Motor neuron (in vitro differentiated cells): ENCODE measurements at regions not wholly inside any gene's neighbourhood (a gene's known extent, or its start where the extent isn't known, plus 50 kb on each side); places are given as distances from the start of the nearest gene placed in this dataset.
A peak's percentile ranks its signal among the peaks of the same experiment; 100 is the strongest.
"Not testable (repeated sequence)": the region's sequence is repeated elsewhere in the genome, so short reads cannot be mapped to it uniquely, and the experiment has no call there.

ENCODE experiments used
- ATAC-seq, 8 experiments: fragments of 200-7000 bp; cut with Tn5 transposase; replicated peaks in 6 of 8; 2 replicates each; pipeline ENCODE4 v1.8.0; 2021; ENCODE audit warnings: mild to moderate bottlenecking in 8 of 8, moderate library complexity in 8 of 8
- H3K27ac ChIP-seq, 2 donors: fragments of 250-450 bp; sonication (Bioruptor Pico); 2 replicates each; pipeline ENCODE4 v1.9.0; 2021; ENCODE audit warnings: antibody characterized with exemption in 2 of 2, mild to moderate bottlenecking in 2 of 2, moderate library complexity in 1 of 2
- H3K4me1 ChIP-seq, 2 donors: fragments of 250-450 bp; sonication (Bioruptor Pico); replicated peaks in 1 of 2; 2 replicates each; pipeline ENCODE4 v1.6.1; 2021; ENCODE audit warnings: antibody characterized with exemption in 2 of 2, mild to moderate bottlenecking in 2 of 2, moderate library complexity in 1 of 2
- H3K4me3 ChIP-seq, 5 donors: fragments of 250-450 bp; sonication (Bioruptor Pico); 2 replicates each; pipeline ENCODE4 v1.9.0; 2021; ENCODE audit warnings: antibody characterized with exemption in 5 of 5, mild to moderate bottlenecking in 5 of 5, moderate library complexity in 4 of 5
- WGBS, 10 experiments: fragments of 450-650 bp; shearing (Covaris generic); methylation state at CpG; one replicate each; pipeline ENCODE4 v1.0.0; 2022; 5-methylcytosine and 5-hydroxymethylcytosine counted together
- in situ Hi-C, 9 experiments: fragments of 400-800 bp; cut with MboI; loops; one replicate each; pipeline ENCODE4 v1.15.0; 2021; ENCODE audit warnings: low sequenced_read_pairs in 9 of 9, low pct_unique_long_range_greater_than_20kb in 2 of 9; ENCODE audit not compliant: unreplicated experiment in 9 of 9

GRCh38 chr12:58732894-58733293 lies 187.4 kb downstream of the LRIG3 start:
- no peak for ATAC-seq

GRCh38 chr12:58741226-58741625 lies 179.1 kb downstream of the LRIG3 start:
- in situ Hi-C loops: no loop called here
- WGBS, 10 experiments: 17 to 100% (median 79%) methylated on average over 1 to 2 of the region's 2 CpGs; no CpG with 5 or more reads in 1 of the 10 experiments
- peak in 1 of 8 experiments; percentile 35 for ATAC-seq
- no peaks in the 10 kb centered on the region for H3K4me1 ChIP-seq
- no peak overlapping the region for H3K4me3 ChIP-seq
- H3K27ac ChIP-seq: no peak overlapping the region

More at GRCh38 chr12:58732894-58733293, 187.4 kb downstream of the LRIG3 start:
- H3K4me3 ChIP-seq: no peak overlapping the region
- in situ Hi-C loops: no loop called here
- no peak overlapping the region for H3K27ac ChIP-seq
- 51 to 100% (median 87%) methylated on average over 1 to 3 of the region's 3 CpGs for WGBS, 10 experiments
- no peaks in the 10 kb centered on the region for H3K4me1 ChIP-seq

- 70 to 100% (median 94%) methylated on average over 1 to 4 of the region's 4 CpGs; no CpG with 5 or more reads in 1 of the 10 experiments for WGBS, 10 experiments
- Histone ChIP-seq H3K27ac (no peak overlapping the region), H3K4me1 (no peaks in the 10 kb centered on the region), H3K4me3 (no peak overlapping the region)
- ATAC-seq: no peak
- in situ Hi-C loops: no loop called here
These were observed 174.8 kb downstream of the LRIG3 start for GRCh38 chr12:58745348-58746125.

- in situ Hi-C loops: no loop called here
- Histone ChIP-seq H3K4me1 (no peaks in the 10 kb centered on the region), H3K4me3 (no peak overlapping the region), H3K27ac (no peak overlapping the region)
- 10 to 100% (median 59%) methylated on average over 2 of the region's 2 CpGs for WGBS, 10 experiments
- ATAC-seq: peak in 2 of 8 experiments; percentile 27 to 81
These were observed 172.8 kb downstream of the LRIG3 start for GRCh38 chr12:58747533-58747932.

GRCh38 chr12:58750484-58750883 lies 169.8 kb downstream of the LRIG3 start:
- H3K4me1 ChIP-seq: no peaks in the 10 kb centered on the region
- in situ Hi-C loops: no loop called here
- no peak overlapping the region for H3K27ac ChIP-seq
- 0 to 90% (median 79%) methylated on average over 1 to 3 of the region's 3 CpGs; no CpG with 5 or more reads in 1 of the 10 experiments for WGBS, 10 experiments
- H3K4me3 ChIP-seq: no peak overlapping the region
- peak in 7 of 8 experiments; percentile 30 to 97 (median 80) for ATAC-seq

GRCh38 chr12:58757422-58757821 lies 162.9 kb downstream of the LRIG3 start:
- no peak overlapping the region for H3K27ac ChIP-seq
- H3K4me1 ChIP-seq: peaks cover 5 to 9% of the 10 kb centered on the region in 2 donors
- no peak for ATAC-seq
- H3K4me3 ChIP-seq: no peak overlapping the region
- 19 to 100% (median 94%) methylated on average over 1 to 5 of the region's 7 CpGs; no CpG with 5 or more reads in 2 of the 10 experiments for WGBS, 10 experiments
- in situ Hi-C loops: no loop called here

GRCh38 chr12:58759745-58760144 lies 160.6 kb downstream of the LRIG3 start:
- ATAC-seq, H3K27ac ChIP-seq, H3K4me3 ChIP-seq, in situ Hi-C loops: not testable (repeated sequence)
- peaks cover 5 to 11% of the 10 kb centered on the region in 2 donors for H3K4me1 ChIP-seq
- 0% methylated on average over 1 of the region's 1 CpG; no CpG with 5 or more reads in 9 of the 10 experiments for WGBS, 10 experiments

- peaks cover 5 to 23% of the 10 kb centered on the region in 2 donors for H3K4me1 ChIP-seq
- no peak overlapping the region for H3K4me3 ChIP-seq
- peak in 5 of 8 experiments; percentile 35 to 82 (median 70) for ATAC-seq
- no peak overlapping the region for H3K27ac ChIP-seq
- WGBS, 10 experiments: 0 to 100% (median 42%) methylated on average over 1 of the region's 1 CpG; no CpG with 5 or more reads in 4 of the 10 experiments
- in situ Hi-C loops: no loop called here
These were observed 159.0 kb downstream of the LRIG3 start for GRCh38 chr12:58761308-58761707.

- Histone ChIP-seq H3K27ac (no peak overlapping the region), H3K4me3 (no peak overlapping the region), H3K4me1 (peaks cover 5 to 24% of the 10 kb centered on the region in 2 donors)
- ATAC-seq: no peak
- 22 to 89% (median 52%) methylated on average over 2 to 5 of the region's 6 CpGs for WGBS, 10 experiments
- in situ Hi-C loops: no loop called here
These were observed 156.0 kb downstream of the LRIG3 start for GRCh38 chr12:58764100-58764953.

GRCh38 chr12:58765076-58765475 lies 155.2 kb downstream of the LRIG3 start:
- WGBS, 10 experiments: 38 to 100% (median 78%) methylated on average over 1 to 2 of the region's 2 CpGs
- Histone ChIP-seq H3K4me3 (no peak overlapping the region), H3K27ac (no peak overlapping the region), H3K4me1 (peaks cover 5 to 24% of the 10 kb centered on the region in 2 donors)
- in situ Hi-C loops: no loop called here
- no peak for ATAC-seq

- in situ Hi-C loops: no loop called here
- Histone ChIP-seq H3K4me1 (peaks cover 5 to 24% of the 10 kb centered on the region in 2 donors), H3K27ac (no peak overlapping the region), H3K4me3 (no peak overlapping the region)
- WGBS, 10 experiments: 24 to 100% (median 75%) methylated on average over 1 to 4 of the region's 4 CpGs
- peak in 3 of 8 experiments; percentile 46 to 79 (median 62) for ATAC-seq
These were observed 154.4 kb downstream of the LRIG3 start for GRCh38 chr12:58765653-58766512.

GRCh38 chr12:58766513-58766870 lies 153.8 kb downstream of the LRIG3 start:
- WGBS, 10 experiments: 5 to 86% (median 63%) methylated on average over 1 to 3 of the region's 3 CpGs
- Histone ChIP-seq H3K27ac (no peak overlapping the region), H3K4me1 (peaks cover 4 to 23% of the 10 kb centered on the region in 2 donors), H3K4me3 (no peak overlapping the region)
- no peak for ATAC-seq
- in situ Hi-C loops: no loop called here
